Ovary (tissue), 7 donors: ENCODE measurements at regions not wholly inside any gene's neighbourhood (a gene's known extent, or its start where the extent isn't known, plus 50 kb on each side); places are given as distances from the start of the nearest gene placed in this dataset.

ENCODE experiments used
- DNase-seq, 5 donors: peaks; one replicate each; pipeline ENCODE4 v3.0.0-alpha.2; 2019 to 2020
- H3K27ac ChIP-seq, 2 donors: fragments of 200-600 bp; one replicate each; pipeline versions ENCODE4 v1.5.1 to v1.8.0; 2019 to 2022
- H3K27me3 ChIP-seq: fragments of 200-600 bp; one replicate; pipeline ENCODE4 v1.8.0; 2022
- H3K36me3 ChIP-seq: fragments of 200-600 bp; sonication (generic); one replicate; pipeline ENCODE4 v1.5.1; 2019
- H3K4me1 ChIP-seq: one replicate; pipeline ENCODE4 v1.8.1; 2013; ENCODE audit warnings: mild to moderate bottlenecking, moderate library complexity; ENCODE audit not compliant: insufficient read depth
- H3K4me3 ChIP-seq: fragments of 200-600 bp; sonication (generic); one replicate; pipeline ENCODE4 v1.5.1; 2017
- H3K9me3 ChIP-seq, 2 donors: fragments of 200-600 bp in 1 of 2; sonication (generic) in 1 of 2; one replicate each; pipeline versions ENCODE4 v1.5.1 to v1.8.1; 2013 to 2019; ENCODE audit warnings: mild to moderate bottlenecking in 1 of 2, moderate library complexity in 1 of 2
- EP300 ChIP-seq: sonication (generic); formaldehyde crosslinking; IDR thresholded peaks from one replicate; pipeline ENCODE4 v1.6.1; 2017; ENCODE audit warnings: antibody characterized with exemption
- POLR2A ChIP-seq: fragments of 450-650 bp; IDR thresholded peaks from one replicate; pipeline ENCODE4 v1.6.1; 2017; ENCODE audit warnings: antibody characterized with exemption, mild to moderate bottlenecking, moderate library complexity
- WGBS, 3 donors: extraction: QIAGEN DNeasy Blood & Tissue Kit in 1 of 3; methylation state at CpG; one replicate each; pipeline versions ENCODE4 v1.1.5 to v1.1.7; 2013 to 2017; 5-methylcytosine and 5-hydroxymethylcytosine counted together
- intact Hi-C, 4 donors: fragments of 100-400 bp; cut with DNase I; formaldehyde crosslinking; loops; one replicate each; pipeline versions ENCODE4 v1.11.0 to v1.15.1; 2022 to 2023
- TF ChIP-seq, protein P1 (sequence below), 3 donors: fragments of 450-650 bp in 2 of 3; fragments of 200-600 bp in 1 of 3; IDR thresholded peaks; one replicate each; pipeline versions ENCODE4 v1.5.1 to v1.8.0; 2016 to 2022; ENCODE audit warnings: antibody characterized with exemption in 3 of 3, mild to moderate bottlenecking in 1 of 3
- donor health status: DM: no; HTN: no; CAD: no; lungs with moderate emphysema.
- donor health status: DM: no; HTN: no; CAD: no.
- donor health status: Bipolar disorder and iron deficiency.
- donor health status: DM: no; HTN: no; CAD: no.
- donor health status: DM: yes; HTN: yes; CAD: no.

DNA sequence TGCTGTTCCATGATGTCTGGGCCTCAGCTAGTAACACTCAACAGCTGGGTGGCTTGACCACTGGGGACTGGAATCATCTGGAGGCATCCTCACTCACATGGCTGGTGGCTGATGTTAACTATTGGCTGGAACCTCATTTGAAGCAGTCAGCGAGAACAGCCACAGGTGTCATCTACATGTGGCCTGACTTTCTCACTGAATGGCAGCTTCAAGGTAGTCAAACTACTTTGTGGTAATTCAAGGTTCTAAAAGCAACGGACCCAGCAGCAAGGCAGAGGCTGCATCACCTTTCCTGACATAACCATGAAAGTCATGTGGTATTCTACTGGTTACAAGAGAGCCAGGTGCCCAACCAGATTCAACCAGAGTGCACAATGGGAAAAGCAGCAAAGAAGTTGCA, 115.9 kb upstream of the DST start:
- no peaks in the 10 kb centered on the region for H3K36me3 ChIP-seq
- no peak overlapping the region for H3K4me3 ChIP-seq
- no peak overlapping the region for H3K27ac ChIP-seq
- intact Hi-C loops = no loop called here
- no peak for DNase-seq
- peaks cover 5% of the 10 kb centered on the region for H3K4me1 ChIP-seq
- no peaks in the 10 kb centered on the region for H3K27me3 ChIP-seq
- H3K9me3 ChIP-seq = no peaks in the 10 kb centered on the region
- WGBS, 3 donors = 94 to 100% (median 95%) methylated on average over 2 of the region's 2 CpGs
- TF ChIP-seq EP300 = no peak
- TF ChIP-seq, protein P1, sequence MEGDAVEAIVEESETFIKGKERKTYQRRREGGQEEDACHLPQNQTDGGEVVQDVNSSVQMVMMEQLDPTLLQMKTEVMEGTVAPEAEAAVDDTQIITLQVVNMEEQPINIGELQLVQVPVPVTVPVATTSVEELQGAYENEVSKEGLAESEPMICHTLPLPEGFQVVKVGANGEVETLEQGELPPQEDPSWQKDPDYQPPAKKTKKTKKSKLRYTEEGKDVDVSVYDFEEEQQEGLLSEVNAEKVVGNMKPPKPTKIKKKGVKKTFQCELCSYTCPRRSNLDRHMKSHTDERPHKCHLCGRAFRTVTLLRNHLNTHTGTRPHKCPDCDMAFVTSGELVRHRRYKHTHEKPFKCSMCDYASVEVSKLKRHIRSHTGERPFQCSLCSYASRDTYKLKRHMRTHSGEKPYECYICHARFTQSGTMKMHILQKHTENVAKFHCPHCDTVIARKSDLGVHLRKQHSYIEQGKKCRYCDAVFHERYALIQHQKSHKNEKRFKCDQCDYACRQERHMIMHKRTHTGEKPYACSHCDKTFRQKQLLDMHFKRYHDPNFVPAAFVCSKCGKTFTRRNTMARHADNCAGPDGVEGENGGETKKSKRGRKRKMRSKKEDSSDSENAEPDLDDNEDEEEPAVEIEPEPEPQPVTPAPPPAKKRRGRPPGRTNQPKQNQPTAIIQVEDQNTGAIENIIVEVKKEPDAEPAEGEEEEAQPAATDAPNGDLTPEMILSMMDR (IDR thresholded peaks at IDR 0.05) = no peak
- no peak for TF ChIP-seq POLR2A

DNA sequence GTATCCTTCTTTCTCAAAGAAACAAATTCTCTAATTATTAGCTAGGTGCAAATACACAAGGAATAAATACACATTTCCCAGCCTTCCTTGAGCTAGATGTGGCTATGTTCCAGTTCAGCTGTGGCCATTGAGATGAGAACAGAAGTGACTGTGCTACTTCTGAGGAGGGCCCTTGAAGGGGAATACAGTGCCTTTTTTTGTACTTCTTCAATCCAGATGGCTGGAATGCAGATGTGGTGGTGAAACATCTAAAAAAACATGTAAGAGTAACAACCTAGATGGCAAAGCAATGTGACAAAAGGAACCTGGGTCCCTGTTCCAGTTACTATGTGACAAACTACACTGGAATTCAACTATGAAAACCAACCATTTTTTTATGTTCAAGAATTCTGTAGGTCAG, 115.4 kb upstream of the DST start:
- intact Hi-C loops = no loop called here
- peaks cover 5% of the 10 kb centered on the region for H3K4me1 ChIP-seq
- TF ChIP-seq POLR2A (no peak), EP300 (no peak)
- TF ChIP-seq, protein P1 (IDR thresholded peaks at IDR 0.05) = no peak

DNA sequence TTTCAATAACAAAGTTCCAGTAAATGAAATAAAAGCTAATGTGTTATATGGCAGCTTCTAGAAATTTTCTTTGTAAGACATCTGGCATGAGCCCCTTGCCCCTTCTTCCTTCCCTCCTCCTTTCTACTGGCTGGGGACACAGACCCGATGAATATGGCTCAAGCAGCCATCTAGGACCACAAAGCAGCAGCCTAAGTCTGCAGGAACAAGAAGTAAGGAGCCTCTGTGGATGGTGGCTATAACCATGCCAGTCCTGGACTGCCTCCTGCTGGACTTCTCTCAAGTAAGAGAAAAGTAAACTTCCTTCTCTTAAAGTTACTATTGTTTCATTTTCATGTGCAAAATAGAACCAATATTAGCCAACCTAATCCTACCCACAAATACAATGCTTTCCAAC, 114.9 kb upstream of the DST start:
- TF ChIP-seq, protein P1 (IDR thresholded peaks at IDR 0.05) = no peak
- no peak for TF ChIP-seq POLR2A
- TF ChIP-seq EP300 = no peak
- Histone ChIP-seq H3K4me3 (no peak overlapping the region), H3K9me3 (no peaks in the 10 kb centered on the region), H3K27ac (no peak overlapping the region), H3K36me3 (no peaks in the 10 kb centered on the region), H3K4me1 (peaks cover 5% of the 10 kb centered on the region), H3K27me3 (no peaks in the 10 kb centered on the region)
- intact Hi-C loops = no loop called here
- DNase-seq = no peak
- 84 to 94% (median 84%) methylated on average over 1 of the region's 1 CpG for WGBS, 3 donors

More for the DNA sequence above, 115.4 kb upstream of the DST start:
- no peak overlapping the region for H3K27ac ChIP-seq
- H3K4me3 ChIP-seq = no peak overlapping the region
- DNase-seq = no peak
- no peaks in the 10 kb centered on the region for H3K27me3 ChIP-seq
- H3K36me3 ChIP-seq = no peaks in the 10 kb centered on the region
- H3K9me3 ChIP-seq = no peaks in the 10 kb centered on the region

DNA sequence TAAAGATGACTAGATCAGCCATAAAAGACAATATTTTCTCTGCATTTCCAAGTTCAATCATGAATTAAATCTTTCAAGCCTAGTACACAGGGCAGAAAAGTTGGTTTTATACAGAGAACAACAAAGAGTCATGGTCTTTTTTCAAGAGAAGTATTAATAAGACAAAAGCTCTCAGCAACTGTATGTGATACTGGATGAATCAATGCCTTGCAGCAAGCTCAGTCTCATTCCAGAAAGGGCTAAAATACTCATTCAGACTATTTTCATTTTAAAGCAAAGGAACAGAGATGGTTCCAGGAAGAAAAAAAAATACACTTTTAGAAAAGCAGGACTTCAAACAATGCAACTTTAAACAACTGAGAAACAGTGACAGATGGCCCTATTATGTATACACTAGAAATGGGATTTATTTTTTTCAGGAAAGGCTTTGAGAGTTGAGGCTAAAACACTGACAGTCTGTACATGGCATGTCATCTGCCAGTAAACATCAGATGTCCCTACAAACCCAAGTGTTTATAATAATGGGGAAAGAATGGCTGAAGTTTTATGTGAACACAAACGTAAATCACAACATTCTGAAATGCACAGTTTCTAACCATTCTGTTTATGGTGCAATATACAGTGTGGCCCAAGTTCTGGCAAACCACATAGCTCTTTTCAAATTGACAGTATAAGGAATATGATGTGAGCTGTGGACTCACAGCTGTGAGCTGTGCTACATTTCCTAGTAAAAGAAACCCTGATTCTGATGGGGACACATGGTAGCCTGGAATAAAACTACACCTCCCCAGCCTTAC, 114.3 kb upstream of the DST start:
- intact Hi-C loops = no loop called here
- 72 to 84% (median 79%) methylated on average over 1 of the region's 1 CpG for WGBS, 3 donors

More for the DNA sequence above, 114.3 kb upstream of the DST start:
- TF ChIP-seq POLR2A (no peak), EP300 (no peak)
- TF ChIP-seq, protein P1 (IDR thresholded peaks at IDR 0.05) = no peak
- Histone ChIP-seq H3K27me3 (no peaks in the 10 kb centered on the region), H3K27ac (no peak overlapping the region), H3K4me3 (no peak overlapping the region), H3K4me1 (peaks cover 5% of the 10 kb centered on the region), H3K9me3 (no peaks in the 10 kb centered on the region), H3K36me3 (no peaks in the 10 kb centered on the region)
- no peak for DNase-seq
